HepG2 (cell line): ENCODE measurements at regions not wholly inside any gene's neighbourhood (a gene's known extent, or its start where the extent isn't known, plus 50 kb on each side); places are given as distances from the start of the nearest gene placed in this dataset.

ENCODE experiments used
- CTCF ChIP-seq: sonication (generic); formaldehyde crosslinking; IDR thresholded peaks from 2 replicates; pipeline ENCODE4 v1.5.0; 2020; ENCODE audit warnings: mild to moderate bottlenecking, missing genetic modification reagents, moderate library complexity
- POLR2AphosphoS5 ChIP-seq: IDR thresholded peaks from 2 replicates; pipeline ENCODE4 v1.6.1; 2012; ENCODE audit warnings: low read depth, low read length
- SMARCC2 ChIP-seq: fragments of 450-650 bp; IDR thresholded peaks from 2 replicates; pipeline ENCODE4 v1.6.1; 2017; ENCODE audit warnings: antibody characterized with exemption, mild to moderate bottlenecking
- SNAPC4 ChIP-seq: sonication (generic); formaldehyde crosslinking; IDR thresholded peaks from 2 replicates; pipeline ENCODE4 v1.4.0; 2020; ENCODE audit warnings: mild to moderate bottlenecking, missing genetic modification reagents
- ZFYVE20 ChIP-seq: sonication (generic); formaldehyde crosslinking; IDR thresholded peaks from 2 replicates; pipeline ENCODE4 v1.8.0; 2023; ENCODE audit warnings: low read depth, mild to moderate bottlenecking, moderate library complexity, missing genetic modification reagents, borderline replicate concordance
- ZNF354B ChIP-seq: sonication (generic); formaldehyde crosslinking; IDR thresholded peaks from 2 replicates; pipeline ENCODE4 v1.8.0; 2022; ENCODE audit warnings: mild to moderate bottlenecking, missing genetic modification reagents
- ZNF512 ChIP-seq: sonication (generic); formaldehyde crosslinking; IDR thresholded peaks from 2 replicates; pipeline ENCODE4 v1.4.0; 2020; ENCODE audit warnings: mild to moderate bottlenecking, missing genetic modification reagents
- ZNF513 ChIP-seq: sonication (generic); formaldehyde crosslinking; conservative IDR thresholded peaks from 2 replicates; pipeline ENCODE4 v1.5.0; 2020; ENCODE audit warnings: missing genetic modification reagents

- no peak for TF ChIP-seq ZNF513 (CRISPR knock-in tag)
- TF ChIP-seq SMARCC2, result no peak
- no peak for TF ChIP-seq CTCF
- no peak for TF ChIP-seq ZNF512
- no peak for TF ChIP-seq ZFYVE20 (CRISPR knock-in tag)
- no peak for TF ChIP-seq POLR2AphosphoS5
- no peak for TF ChIP-seq SNAPC4 (CRISPR knock-in tag)
- TF ChIP-seq ZNF354B (CRISPR knock-in tag), result no peak
These were observed 168.5 kb upstream of the SYT6 start for GRCh38 chr1:114322207-114322606.
